NCI-H1694 treated with DMSO at 0.1 percent for 48 hours (cell line): ENCODE measurements at regions not wholly inside any gene's neighbourhood (a gene's known extent, or its start where the extent isn't known, plus 50 kb on each side); places are given as distances from the start of the nearest gene placed in this dataset.
"Not testable (repeated sequence)": the region's sequence is repeated elsewhere in the genome, so short reads cannot be mapped to it uniquely, and the experiment has no call there.

Source experiments
- DNase-seq: peaks from one replicate; lab custom pipeline; 2025; lab: John Stamatoyannopoulos, UW

DNA sequence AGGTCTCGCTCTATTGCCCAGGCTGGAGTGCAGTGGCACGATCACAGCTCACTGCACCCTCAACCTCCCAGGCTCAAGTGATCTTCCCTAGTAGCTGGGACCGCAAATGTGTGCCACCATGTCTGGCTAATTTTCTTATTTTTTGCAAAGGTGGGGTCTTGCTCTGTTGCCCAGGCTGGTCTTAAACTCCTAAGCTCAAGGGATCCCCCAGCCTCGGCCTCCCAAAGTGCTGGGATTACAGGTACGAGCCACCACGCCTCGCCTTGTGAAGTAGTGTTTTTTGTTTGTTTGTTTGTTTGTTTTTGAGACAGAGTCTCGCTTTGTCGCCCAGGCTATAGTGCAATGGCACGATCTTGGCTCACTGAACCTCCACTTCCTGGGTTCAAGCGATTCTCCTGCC is 125.5 kb downstream of the HAUS1 start:
- not testable (repeated sequence) for DNase-seq

DNA sequence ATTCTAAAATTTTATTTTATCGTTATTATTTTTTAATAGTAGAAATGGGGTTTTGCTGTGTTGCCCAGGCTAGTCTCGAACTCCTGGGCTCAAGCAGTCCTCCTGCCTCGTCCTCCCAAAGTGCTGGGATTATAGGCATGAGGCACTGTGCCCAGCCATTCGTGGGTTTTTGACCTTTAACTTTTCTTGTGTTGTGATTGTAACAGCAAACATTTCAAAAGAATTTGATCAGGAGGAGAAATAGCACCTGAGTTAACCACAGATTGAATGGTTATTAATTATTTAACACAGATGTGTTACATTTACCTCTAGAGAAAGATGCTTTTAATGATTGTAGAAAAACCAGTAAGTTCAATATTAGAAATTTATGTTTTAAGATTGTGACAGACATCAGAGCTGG is 132.0 kb downstream of the HAUS1 start:
- DNase-seq: no peak

DNA sequence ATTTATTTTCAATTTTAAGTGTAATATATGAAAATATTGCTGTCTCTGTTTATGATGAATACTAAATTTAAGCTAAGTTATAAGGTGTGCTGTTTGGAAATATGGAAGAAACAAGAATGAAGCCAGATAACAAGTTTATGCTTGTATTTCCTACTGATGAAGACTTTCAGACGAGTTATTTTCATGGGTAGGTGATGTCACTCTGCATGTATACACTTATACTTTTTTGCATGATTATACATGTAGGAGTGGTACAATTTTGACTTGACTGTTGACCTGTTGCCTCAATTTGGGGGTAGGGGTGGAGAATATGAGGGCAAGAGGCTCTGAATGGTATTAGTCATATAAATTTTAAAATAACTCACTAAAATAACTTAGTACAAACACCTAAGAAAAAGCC is 133.7 kb downstream of the HAUS1 start:
- no peak for DNase-seq

- DNase-seq: no peak
Measured at GRCh38 chr18:46239549-46239948, 135.4 kb downstream of the HAUS1 start.

GRCh38 chr18:46239998-46240397 is 135.8 kb downstream of the HAUS1 start:
- DNase-seq: no peak

GRCh38 chr18:46241393-46241792 is 137.2 kb downstream of the HAUS1 start:
- not testable (repeated sequence) for DNase-seq

GRCh38 chr18:46242183-46242582 is 138.0 kb downstream of the HAUS1 start:
- DNase-seq: no peak

GRCh38 chr18:46243095-46243494 is 138.9 kb downstream of the HAUS1 start:
- no peak for DNase-seq

GRCh38 chr18:46243673-46244072 is 139.5 kb downstream of the HAUS1 start:
- no peak for DNase-seq

DNA sequence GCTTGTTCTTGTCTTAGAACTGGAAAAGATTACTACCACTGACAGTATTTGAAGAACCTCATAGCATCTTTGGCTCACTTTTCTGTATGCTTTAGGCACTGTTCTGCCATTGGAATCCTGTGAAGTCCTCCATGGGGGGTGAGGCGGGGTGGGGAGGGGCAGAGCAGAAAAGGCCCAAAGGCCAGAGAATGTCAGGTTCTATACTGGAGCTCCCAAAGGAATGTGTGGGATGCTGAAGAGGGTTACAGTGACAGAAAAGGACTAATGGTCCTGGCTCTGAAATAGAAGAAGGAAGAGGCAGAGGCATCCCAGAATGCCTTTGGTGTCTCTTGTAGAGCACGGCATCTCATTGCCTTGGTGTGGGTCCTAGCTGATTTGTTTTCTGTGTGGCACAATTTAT is 141.9 kb downstream of the HAUS1 start:
- DNase-seq: no peak

GRCh38 chr18:46247942-46248341 is 143.8 kb downstream of the HAUS1 start:
- DNase-seq: no peak

DNA sequence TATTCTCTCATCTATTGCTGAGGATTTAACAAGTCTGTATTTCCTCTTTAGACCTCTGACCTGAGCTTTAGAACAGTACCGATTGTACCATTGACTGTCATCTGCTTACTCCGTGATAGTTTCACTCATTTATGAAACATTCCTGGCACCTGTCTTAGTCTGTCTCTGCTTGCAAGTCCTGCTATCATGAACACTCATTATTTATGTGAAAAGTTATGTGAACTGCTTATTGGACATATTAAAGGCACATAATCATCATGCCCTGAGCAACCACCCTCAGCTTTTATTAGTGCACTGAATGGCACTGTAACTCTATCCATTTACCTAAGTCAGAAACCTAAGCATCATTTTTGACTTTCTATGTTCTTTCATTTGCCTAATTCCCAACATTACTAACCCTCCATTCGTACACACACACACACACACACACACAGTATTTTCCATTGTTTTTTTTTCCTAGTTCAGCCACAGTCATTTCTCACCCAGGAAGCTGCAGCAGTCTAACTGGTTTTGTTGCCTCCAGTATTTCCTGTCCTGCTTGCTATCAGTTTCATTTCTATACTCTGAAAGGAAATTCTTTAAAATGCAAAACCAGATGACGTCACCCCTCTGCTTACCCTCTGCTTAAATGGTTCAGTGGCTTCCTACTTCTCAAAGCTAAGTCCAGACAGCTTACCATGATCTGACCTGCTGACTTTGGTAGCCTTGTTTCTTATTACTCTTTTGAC is 146.1 kb downstream of the HAUS1 start:
- no peak for DNase-seq

DNA sequence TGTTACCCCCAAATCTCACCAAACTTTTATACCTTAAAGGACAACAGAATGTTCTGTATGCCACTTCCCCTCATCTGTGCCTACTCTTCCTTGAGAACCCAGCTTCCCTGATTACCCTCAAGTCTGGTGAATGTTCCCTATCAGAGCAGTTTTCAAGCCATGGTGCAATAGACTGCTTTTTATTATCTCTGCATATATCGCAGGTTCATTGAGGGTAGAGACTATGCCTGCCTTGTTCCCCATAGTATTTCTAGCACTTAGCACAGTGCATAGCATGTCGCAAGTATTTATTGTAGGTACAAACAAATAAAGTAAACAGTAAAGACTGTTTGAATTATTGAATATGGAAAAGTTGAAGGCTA is 146.6 kb downstream of the HAUS1 start:
- no peak for DNase-seq

GRCh38 chr18:46252759-46253158 is 148.6 kb downstream of the HAUS1 start:
- no peak for DNase-seq

DNA sequence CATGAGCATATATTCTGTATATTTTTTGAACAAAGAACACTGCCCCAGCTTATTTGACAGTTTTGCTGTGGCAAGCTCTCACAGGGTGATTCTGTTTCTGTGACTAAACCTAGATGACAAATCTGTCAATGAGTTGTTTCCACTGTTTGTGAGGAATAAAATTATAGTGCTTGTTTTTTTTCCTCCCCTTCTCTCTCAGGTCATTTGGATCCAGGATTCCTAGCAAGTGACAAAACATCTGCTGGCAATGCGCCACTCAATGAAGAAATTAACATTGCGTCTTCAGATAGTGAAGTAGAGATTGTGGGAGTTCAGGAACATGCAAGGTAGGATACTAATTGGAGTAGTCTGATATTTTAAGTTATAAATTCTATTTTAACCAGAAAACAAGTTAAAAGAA is 149.3 kb downstream of the HAUS1 start:
- no peak for DNase-seq

- DNase-seq: no peak
Measured at GRCh38 chr18:46256078-46256477, 151.9 kb downstream of the HAUS1 start.

DNA sequence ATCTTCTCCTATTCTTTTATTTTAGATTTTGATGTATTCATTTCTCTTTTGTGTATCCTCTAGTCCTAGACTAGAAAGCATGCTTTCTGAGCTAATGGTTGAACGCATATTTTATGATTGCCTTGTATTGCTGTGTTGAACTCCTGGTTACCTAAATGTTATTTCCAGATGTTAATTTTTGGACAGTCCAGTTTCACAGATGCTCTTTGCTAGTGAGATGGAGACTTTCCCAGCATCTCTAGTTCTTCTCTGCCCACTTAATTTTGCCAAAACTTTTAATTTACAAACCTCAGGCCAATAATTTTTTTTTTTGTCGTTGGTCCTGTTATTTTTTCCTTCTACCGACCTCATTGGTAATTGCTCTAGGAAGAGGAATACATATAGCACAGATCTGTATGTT is 153.2 kb downstream of the HAUS1 start:
- no peak for DNase-seq

- no peak for DNase-seq
Measured at GRCh38 chr18:46260016-46260878, 156.1 kb downstream of the HAUS1 start.

DNA sequence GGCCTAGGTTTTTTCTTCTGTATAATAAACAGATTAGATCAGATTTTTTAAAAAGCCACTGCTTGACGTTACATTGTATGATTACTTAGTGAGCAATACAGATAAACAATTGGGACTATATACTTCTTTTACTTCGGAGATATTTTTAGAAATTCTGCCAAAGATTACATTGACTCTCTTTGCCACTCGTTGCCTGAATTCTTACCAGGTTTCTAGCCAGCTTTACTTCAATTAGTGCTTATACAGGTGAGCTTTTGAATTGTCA is 156.6 kb downstream of the HAUS1 start:
- no peak for DNase-seq

GRCh38 chr18:46261799-46262198 is 157.6 kb downstream of the HAUS1 start:
- DNase-seq: no peak

- no peak for DNase-seq
Measured at GRCh38 chr18:46262856-46263255, 158.7 kb downstream of the HAUS1 start.

DNA sequence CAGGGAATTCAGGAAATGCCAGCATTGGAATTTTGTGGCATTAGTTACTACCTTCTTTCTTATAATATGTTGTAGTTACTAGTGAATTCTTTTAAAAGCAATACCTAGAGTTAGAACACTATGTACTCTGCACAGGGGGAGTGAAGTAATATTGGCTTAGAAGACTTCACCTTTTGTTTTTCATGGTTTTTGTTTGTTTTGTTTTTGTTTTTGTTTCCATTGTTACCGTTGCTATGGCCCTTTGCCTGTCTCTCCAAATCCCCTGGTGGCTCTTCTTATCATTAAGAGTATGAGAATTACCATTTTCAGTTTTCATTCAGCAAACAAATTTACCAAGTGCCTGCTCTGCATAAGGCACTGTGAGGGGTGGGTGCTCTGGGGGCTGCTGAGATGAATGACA is 160.1 kb downstream of the HAUS1 start:
- no peak for DNase-seq

DNA sequence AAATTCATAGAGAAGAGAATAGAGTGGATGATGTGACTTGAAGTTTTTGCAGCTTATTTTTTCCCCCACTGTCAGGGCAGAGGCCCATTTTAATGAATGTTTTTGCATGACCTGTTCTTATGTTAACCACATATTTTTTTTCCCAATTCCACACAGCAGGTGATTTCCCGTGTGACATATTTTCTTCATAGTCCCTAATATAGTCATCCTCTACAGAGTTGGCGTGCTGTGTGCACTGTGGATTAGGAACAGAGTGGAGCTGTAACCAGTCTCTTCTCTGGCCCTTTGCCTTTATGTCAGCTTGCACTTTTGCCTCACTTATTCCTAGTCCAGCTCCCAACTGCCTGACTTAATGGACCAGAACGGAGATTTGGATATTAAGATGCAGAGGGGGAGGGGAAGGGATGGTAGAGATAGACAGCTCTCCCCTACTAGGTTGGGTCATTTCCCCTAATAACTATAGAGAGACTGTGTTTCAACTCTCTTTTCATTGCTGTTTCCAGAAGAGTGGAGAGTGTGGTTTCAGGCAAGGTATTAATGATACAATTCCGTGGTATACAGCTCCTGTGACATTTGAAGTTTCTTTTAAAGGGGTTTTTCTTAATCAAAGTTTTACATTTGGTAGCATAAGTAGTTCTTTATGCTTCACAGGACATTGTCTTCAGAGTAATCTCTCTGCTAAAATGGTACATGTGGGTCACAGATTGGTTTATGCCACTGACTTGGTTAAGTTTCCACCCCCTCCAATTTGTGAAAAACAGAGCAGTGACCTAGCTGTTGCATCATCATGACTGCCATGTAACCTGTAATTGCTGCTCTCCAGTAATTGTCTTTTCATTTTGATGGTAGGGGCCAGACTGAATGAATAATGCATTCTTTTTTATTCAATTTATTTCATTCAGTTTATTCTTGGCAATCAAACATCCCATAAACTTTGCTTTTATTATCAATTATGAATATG is 161.3 kb downstream of the HAUS1 start:
- no peak for DNase-seq
